ENCODE measurements at regions not wholly inside any gene's neighbourhood (a gene's known extent, or its start where the extent isn't known, plus 50 kb on each side); places are given as distances from the start of the nearest gene placed in this dataset.

DNA sequence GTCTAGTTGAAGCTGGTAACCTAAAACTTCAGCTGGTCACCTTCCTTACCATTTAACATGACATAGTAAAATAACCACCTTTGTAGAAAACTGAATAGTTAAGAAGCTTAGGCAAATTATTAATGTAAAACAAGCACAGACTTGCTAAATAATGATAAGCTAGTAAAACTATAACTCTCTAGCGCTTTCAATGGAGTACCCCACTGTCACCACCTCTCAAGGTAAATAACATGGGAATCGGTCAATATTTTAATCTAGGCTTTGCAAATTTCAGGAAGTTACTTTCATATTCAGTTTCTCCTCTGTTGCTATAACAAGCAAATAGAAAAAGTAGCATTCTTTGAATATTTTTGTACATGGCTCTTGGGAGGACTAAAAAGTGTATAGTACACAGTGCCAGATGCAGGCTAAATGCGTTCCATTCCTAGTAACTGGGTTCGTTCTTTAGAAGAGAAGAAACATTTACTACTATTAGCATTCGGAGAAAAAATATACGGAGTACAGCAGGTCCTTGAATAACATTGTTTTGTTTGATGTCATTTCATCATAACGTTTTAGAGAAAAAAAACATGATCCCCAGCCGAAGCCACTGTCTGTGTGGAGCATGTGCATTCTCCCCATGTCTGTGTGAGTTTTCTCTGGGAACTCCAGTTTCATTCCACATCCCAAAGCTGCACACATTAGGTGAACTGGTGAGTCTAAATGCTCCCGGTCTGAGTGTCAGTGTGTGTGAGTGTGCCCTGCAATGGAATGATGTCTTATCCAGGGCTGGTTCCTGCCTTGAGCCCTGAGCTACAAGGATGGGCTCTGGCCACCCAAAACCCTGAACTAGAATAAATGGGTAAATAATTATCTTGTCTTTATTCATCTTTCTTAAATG, 52.5 kb downstream of the EPRS1 start:
- H3K27ac ChIP-seq (ENCODE audit: low read length), result no peak overlapping the region

DNA sequence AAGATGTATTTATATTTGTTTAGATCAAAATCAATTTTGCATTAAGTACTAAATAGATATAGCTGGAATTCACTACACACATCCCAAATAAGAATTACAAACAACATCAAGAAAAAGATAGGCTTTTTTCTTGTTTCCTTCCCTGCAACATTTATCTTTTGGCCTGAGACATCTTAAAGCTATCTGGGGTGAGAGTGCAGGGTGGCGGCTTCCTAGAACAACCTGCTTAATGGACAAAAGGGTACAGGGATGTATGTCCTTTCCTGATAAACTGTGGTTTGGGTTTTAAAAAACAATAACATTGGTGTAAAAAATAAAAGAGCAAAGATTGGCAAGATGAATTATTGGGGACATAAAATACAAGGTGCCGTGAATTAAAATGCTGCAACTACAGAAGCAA, 54.4 kb downstream of the EPRS1 start:
- Histone ChIP-seq H3K36me3 (ENCODE audit: insufficient read depth, low read depth, low read length) (peaks cover 44% of the 10 kb centered on the region), H3K27me3 (ENCODE audit: insufficient read depth, low read length) (no peaks in the 10 kb centered on the region), H3K4me1 (ENCODE audit: insufficient read depth, low read length) (no peaks in the 10 kb centered on the region), H3K9me3 (ENCODE audit: insufficient read depth, low read depth, low read length) (no peaks in the 10 kb centered on the region), H3K27ac (ENCODE audit: low read length) (no peak overlapping the region), H3K4me3 (ENCODE audit: low read length) (no peak overlapping the region), H3K9ac (ENCODE audit: low read depth, low read length) (no peak overlapping the region)

More for the DNA sequence above, 52.5 kb downstream of the EPRS1 start:
- no peak overlapping the region for H3K9ac ChIP-seq (ENCODE audit: low read depth, low read length)
- peaks cover 41% of the 10 kb centered on the region for H3K36me3 ChIP-seq (ENCODE audit: insufficient read depth, low read depth, low read length)
- no peaks in the 10 kb centered on the region for H3K4me1 ChIP-seq (ENCODE audit: insufficient read depth, low read length)
- H3K9me3 ChIP-seq (ENCODE audit: insufficient read depth, low read depth, low read length), result no peaks in the 10 kb centered on the region
- H3K4me3 ChIP-seq (ENCODE audit: low read length), result no peak overlapping the region
- no peaks in the 10 kb centered on the region for H3K27me3 ChIP-seq (ENCODE audit: insufficient read depth, low read length)

DNA sequence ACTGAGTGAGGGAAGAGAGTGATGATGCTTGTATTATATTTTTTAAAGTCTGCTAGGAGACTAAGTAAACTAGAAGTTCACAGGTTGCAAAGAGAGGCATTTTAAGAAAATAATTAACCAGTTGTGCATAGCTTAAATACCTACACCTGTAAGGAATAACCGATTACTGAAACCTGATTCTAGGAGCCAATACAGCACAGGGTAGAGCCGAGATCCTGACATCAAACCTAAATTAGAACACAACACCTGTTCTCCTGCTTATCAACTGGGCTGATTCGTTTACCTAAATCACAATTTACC, 54.8 kb downstream of the EPRS1 start:
- Histone ChIP-seq H3K9ac (ENCODE audit: low read depth, low read length) (no peak overlapping the region), H3K4me1 (ENCODE audit: insufficient read depth, low read length) (no peaks in the 10 kb centered on the region), H3K9me3 (ENCODE audit: insufficient read depth, low read depth, low read length) (no peaks in the 10 kb centered on the region), H3K36me3 (ENCODE audit: insufficient read depth, low read depth, low read length) (peaks cover 44% of the 10 kb centered on the region), H3K4me3 (ENCODE audit: low read length) (no peak overlapping the region), H3K27me3 (ENCODE audit: insufficient read depth, low read length) (no peaks in the 10 kb centered on the region), H3K27ac (ENCODE audit: low read length) (no peak overlapping the region)

DNA sequence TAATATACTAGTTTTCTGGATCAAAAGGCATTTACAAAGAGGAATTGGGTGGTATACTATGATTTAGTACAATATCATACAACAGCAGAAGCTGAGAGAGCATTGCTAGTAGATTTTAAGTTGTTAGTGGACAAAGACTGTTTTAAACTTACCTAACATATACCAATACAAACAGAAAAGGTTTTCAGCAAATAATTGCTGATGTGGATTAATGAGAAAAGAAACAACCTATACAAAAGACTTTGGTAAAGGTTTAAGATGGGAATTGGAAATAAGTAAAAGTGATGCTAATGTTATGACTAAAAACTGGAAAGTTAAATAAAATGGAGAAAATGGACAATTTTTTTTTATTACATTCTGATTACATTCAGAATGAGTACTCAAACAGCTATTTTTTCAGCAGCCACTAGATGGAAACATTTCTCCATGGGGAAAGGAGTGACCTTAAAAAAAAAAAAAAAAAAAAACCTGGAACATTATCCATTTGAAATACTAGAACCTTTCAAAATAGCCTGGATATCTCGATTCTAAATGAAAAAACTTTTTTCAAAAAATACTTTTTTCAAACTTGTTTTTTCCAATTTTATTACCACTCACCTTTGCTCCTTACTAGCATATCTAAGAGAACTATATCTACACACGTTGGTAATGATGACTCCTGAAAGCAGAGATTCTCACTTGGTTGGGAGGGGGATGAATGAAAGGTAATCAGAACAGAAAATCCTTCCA, 55.4 kb downstream of the EPRS1 start:
- Histone ChIP-seq H3K27me3 (ENCODE audit: insufficient read depth, low read length) (no peaks in the 10 kb centered on the region), H3K4me3 (ENCODE audit: low read length) (no peak overlapping the region), H3K9me3 (ENCODE audit: insufficient read depth, low read depth, low read length) (no peaks in the 10 kb centered on the region), H3K27ac (ENCODE audit: low read length) (no peak overlapping the region), H3K9ac (ENCODE audit: low read depth, low read length) (no peak overlapping the region), H3K4me1 (ENCODE audit: insufficient read depth, low read length) (no peaks in the 10 kb centered on the region), H3K36me3 (ENCODE audit: insufficient read depth, low read depth, low read length) (peaks cover 44% of the 10 kb centered on the region)

DNA sequence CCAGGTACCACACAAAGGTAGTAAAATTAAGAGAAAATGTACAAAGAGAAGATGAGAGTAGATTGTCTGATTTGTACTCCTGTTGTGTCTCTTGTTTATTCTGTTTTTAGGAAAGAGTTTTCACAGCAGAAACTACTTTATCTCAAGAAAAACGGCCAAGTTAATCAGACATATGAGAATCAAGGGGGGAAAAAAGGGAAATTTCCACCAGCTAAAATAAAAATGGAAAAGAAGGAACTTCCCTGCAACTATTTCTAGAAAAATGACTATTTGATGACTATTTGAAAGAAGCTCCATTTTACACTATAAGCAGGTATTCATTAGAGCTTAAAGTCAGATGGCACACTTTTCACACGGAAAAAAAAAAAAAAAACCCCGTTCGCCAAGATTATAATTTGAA, 56.5 kb downstream of the EPRS1 start:
- no peak overlapping the region for H3K4me3 ChIP-seq (ENCODE audit: low read length)
- H3K27me3 ChIP-seq (ENCODE audit: insufficient read depth, low read length), result no peaks in the 10 kb centered on the region
- H3K9me3 ChIP-seq (ENCODE audit: insufficient read depth, low read depth, low read length), result no peaks in the 10 kb centered on the region
- H3K4me1 ChIP-seq (ENCODE audit: insufficient read depth, low read length), result no peaks in the 10 kb centered on the region
- H3K9ac ChIP-seq (ENCODE audit: low read depth, low read length), result no peak overlapping the region
- H3K27ac ChIP-seq (ENCODE audit: low read length), result no peak overlapping the region
- peaks cover 40% of the 10 kb centered on the region for H3K36me3 ChIP-seq (ENCODE audit: insufficient read depth, low read depth, low read length)

DNA sequence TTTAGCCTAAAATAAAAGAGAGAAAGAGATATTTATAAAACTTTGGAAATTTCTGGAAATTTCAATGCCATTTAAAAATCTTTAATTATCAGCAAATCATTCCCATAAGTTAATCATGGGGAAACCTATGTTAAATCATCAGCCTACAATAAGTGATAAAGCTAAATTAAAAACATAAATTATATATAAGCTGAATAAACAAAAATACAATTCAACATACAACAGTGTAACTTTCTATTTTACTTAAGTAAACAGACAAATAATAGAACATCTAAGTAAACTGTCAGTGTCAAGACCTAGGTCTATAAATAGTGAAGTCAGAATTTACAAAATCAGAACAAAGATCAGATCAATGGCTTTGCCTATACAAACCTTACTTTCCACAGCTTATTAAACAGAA, 57.5 kb downstream of the EPRS1 start:
- H3K27me3 ChIP-seq (ENCODE audit: insufficient read depth, low read length), result no peaks in the 10 kb centered on the region
- H3K4me1 ChIP-seq (ENCODE audit: insufficient read depth, low read length), result no peaks in the 10 kb centered on the region
- H3K9ac ChIP-seq (ENCODE audit: low read depth, low read length), result no peak overlapping the region
- H3K9me3 ChIP-seq (ENCODE audit: insufficient read depth, low read depth, low read length), result no peaks in the 10 kb centered on the region
- no peak overlapping the region for H3K27ac ChIP-seq (ENCODE audit: low read length)
- no peak overlapping the region for H3K4me3 ChIP-seq (ENCODE audit: low read length)
- peaks cover 46% of the 10 kb centered on the region for H3K36me3 ChIP-seq (ENCODE audit: insufficient read depth, low read depth, low read length)

DNA sequence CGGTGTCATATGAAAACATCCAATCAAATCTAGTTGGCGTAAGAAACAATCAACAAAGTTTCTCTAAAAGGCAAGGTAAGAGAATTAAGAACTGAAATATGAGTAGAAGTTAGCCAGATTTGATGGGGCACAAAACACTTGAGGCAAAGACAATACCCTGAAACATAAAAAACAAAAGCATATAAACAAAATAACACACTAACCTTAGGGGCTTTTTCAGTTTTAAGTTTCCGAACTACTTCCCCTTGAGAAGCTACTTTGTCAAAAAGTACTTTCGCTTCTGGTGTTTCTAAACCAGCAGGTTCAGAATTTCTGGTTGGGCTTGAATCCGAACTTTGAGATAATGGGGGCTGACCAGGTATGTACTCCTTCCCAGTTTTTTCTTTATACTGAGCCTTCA, 57.9 kb downstream of the EPRS1 start:
- H3K27ac ChIP-seq (ENCODE audit: low read length), result no peak overlapping the region
- no peaks in the 10 kb centered on the region for H3K27me3 ChIP-seq (ENCODE audit: insufficient read depth, low read length)
- H3K9ac ChIP-seq (ENCODE audit: low read depth, low read length), result no peak overlapping the region
- H3K4me3 ChIP-seq (ENCODE audit: low read length), result no peak overlapping the region
- H3K36me3 ChIP-seq (ENCODE audit: insufficient read depth, low read depth, low read length), result peaks cover 48% of the 10 kb centered on the region
- H3K4me1 ChIP-seq (ENCODE audit: insufficient read depth, low read length), result no peaks in the 10 kb centered on the region
- no peaks in the 10 kb centered on the region for H3K9me3 ChIP-seq (ENCODE audit: insufficient read depth, low read depth, low read length)

DNA sequence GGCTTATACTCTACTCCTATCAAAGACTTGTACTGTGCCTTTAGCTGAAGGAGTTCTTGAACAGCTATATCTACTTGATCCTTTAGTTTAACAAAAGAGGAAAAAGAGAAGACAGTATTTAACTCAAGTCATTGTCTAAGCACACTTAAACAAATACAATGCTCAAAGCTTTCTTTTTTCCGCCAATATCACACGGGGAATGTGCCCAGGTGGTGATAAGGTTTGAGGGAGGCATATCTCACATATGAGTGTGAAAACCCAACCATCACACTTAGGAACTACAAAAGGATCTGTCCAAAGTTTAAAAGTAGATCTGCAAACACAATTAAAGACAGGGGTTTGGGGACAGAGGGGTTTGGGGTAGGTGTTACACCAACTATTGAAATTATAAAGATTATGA, 59.0 kb upstream of the SLC30A10 start:
- Histone ChIP-seq H3K4me1 (ENCODE audit: insufficient read depth, low read length) (no peaks in the 10 kb centered on the region), H3K36me3 (ENCODE audit: insufficient read depth, low read depth, low read length) (peaks cover 55% of the 10 kb centered on the region), H3K27ac (ENCODE audit: low read length) (no peak overlapping the region), H3K9me3 (ENCODE audit: insufficient read depth, low read depth, low read length) (no peaks in the 10 kb centered on the region), H3K9ac (ENCODE audit: low read depth, low read length) (no peak overlapping the region), H3K27me3 (ENCODE audit: insufficient read depth, low read length) (no peaks in the 10 kb centered on the region), H3K4me3 (ENCODE audit: low read length) (no peak overlapping the region)

DNA sequence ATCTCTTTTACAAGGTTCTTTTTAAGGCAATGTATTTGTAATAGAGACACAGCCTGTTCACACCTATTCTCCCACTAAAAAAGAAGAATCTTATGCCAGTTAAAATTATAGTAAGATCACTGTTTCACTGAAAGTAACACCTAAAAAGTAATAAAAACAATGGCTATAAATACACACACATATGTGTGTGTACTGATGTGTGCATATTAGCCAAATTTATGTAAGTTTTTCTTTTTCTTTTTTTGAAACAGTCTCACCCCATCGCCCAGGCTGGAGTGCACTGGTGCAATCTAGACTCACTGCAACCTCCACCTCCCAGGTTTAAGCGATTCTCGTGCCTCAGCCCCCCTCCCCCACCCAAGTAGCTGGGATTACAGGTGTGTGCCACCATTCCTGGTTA, 56.8 kb upstream of the SLC30A10 start:
- Histone ChIP-seq H3K27ac (ENCODE audit: low read length) (no peak overlapping the region), H3K4me1 (ENCODE audit: insufficient read depth, low read length) (no peaks in the 10 kb centered on the region), H3K9ac (ENCODE audit: low read depth, low read length) (no peak overlapping the region), H3K27me3 (ENCODE audit: insufficient read depth, low read length) (no peaks in the 10 kb centered on the region), H3K9me3 (ENCODE audit: insufficient read depth, low read depth, low read length) (no peaks in the 10 kb centered on the region), H3K4me3 (ENCODE audit: low read length) (no peak overlapping the region), H3K36me3 (ENCODE audit: insufficient read depth, low read depth, low read length) (peaks cover 75% of the 10 kb centered on the region)
